Transverse colon (tissue), 4 donors: ENCODE measurements at regions not wholly inside any gene's neighbourhood (a gene's known extent, or its start where the extent isn't known, plus 50 kb on each side); places are given as distances from the start of the nearest gene placed in this dataset.
"Not testable (repeated sequence)": the region's sequence is repeated elsewhere in the genome, so short reads cannot be mapped to it uniquely, and the experiment has no call there.

ENCODE experiments used
- CTCF ChIP-seq, 5 experiments: fragments of 200-600 bp in 3 of 5; fragments of 450-650 bp in 2 of 5; sonication (generic) in 3 of 5; IDR thresholded peaks; 1 replicate in 2 of 5; 2 replicates in 3 of 5; pipeline ENCODE4 v1.5.1; 2016 to 2017; ENCODE audit warnings: antibody characterized with exemption in 5 of 5, inconsistent platforms in 3 of 5, mild to moderate bottlenecking in 2 of 5, moderate library complexity in 1 of 5
- EP300 ChIP-seq: sonication (generic); formaldehyde crosslinking; IDR thresholded peaks from one replicate; pipeline ENCODE4 v1.6.1; 2017; ENCODE audit warnings: antibody characterized with exemption, low read depth
- POLR2A ChIP-seq: fragments of 450-650 bp; IDR thresholded peaks from one replicate; pipeline ENCODE4 v1.6.1; 2016; ENCODE audit warnings: antibody characterized with exemption, mild to moderate bottlenecking, moderate library complexity
- POLR2AphosphoS5 ChIP-seq, 3 donors: sonication (generic); formaldehyde crosslinking; IDR thresholded peaks; one replicate each; pipeline ENCODE4 v1.6.1; 2016; ENCODE audit warnings: antibody characterized with exemption in 3 of 3

GRCh38 chrX:66930516-66930915, 291.6 kb upstream of the EDA2R start:
- not testable (repeated sequence) for TF ChIP-seq EP300; CTCF (IDR thresholded peaks at IDR 0.05); POLR2A; POLR2AphosphoS5 (IDR thresholded peaks at IDR 0.05)
